ENCODE measurements at regions not wholly inside any gene's neighbourhood (a gene's known extent, or its start where the extent isn't known, plus 50 kb on each side); places are given as distances from the start of the nearest gene placed in this dataset.

DNA sequence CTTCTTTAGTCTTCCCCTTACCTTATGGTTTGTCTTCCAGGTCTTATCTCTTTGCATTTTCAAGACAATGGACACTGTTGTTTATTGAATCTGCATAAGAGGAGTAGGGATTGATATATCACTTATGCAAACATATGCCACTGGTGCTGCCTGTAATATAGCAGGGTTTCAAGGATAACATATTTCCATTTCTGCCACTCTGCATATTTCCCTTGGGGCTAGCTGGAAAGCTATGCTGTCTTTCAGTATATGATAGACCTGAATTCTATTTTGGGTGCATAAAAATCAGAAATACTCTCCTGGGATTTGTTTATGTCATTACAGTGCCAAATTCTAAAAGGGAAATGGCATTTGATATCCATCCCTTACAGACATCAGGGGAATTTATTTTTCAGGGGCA is 400.2 kb downstream of the TLR4 start (continued):
- TF ChIP-seq, protein P1, sequence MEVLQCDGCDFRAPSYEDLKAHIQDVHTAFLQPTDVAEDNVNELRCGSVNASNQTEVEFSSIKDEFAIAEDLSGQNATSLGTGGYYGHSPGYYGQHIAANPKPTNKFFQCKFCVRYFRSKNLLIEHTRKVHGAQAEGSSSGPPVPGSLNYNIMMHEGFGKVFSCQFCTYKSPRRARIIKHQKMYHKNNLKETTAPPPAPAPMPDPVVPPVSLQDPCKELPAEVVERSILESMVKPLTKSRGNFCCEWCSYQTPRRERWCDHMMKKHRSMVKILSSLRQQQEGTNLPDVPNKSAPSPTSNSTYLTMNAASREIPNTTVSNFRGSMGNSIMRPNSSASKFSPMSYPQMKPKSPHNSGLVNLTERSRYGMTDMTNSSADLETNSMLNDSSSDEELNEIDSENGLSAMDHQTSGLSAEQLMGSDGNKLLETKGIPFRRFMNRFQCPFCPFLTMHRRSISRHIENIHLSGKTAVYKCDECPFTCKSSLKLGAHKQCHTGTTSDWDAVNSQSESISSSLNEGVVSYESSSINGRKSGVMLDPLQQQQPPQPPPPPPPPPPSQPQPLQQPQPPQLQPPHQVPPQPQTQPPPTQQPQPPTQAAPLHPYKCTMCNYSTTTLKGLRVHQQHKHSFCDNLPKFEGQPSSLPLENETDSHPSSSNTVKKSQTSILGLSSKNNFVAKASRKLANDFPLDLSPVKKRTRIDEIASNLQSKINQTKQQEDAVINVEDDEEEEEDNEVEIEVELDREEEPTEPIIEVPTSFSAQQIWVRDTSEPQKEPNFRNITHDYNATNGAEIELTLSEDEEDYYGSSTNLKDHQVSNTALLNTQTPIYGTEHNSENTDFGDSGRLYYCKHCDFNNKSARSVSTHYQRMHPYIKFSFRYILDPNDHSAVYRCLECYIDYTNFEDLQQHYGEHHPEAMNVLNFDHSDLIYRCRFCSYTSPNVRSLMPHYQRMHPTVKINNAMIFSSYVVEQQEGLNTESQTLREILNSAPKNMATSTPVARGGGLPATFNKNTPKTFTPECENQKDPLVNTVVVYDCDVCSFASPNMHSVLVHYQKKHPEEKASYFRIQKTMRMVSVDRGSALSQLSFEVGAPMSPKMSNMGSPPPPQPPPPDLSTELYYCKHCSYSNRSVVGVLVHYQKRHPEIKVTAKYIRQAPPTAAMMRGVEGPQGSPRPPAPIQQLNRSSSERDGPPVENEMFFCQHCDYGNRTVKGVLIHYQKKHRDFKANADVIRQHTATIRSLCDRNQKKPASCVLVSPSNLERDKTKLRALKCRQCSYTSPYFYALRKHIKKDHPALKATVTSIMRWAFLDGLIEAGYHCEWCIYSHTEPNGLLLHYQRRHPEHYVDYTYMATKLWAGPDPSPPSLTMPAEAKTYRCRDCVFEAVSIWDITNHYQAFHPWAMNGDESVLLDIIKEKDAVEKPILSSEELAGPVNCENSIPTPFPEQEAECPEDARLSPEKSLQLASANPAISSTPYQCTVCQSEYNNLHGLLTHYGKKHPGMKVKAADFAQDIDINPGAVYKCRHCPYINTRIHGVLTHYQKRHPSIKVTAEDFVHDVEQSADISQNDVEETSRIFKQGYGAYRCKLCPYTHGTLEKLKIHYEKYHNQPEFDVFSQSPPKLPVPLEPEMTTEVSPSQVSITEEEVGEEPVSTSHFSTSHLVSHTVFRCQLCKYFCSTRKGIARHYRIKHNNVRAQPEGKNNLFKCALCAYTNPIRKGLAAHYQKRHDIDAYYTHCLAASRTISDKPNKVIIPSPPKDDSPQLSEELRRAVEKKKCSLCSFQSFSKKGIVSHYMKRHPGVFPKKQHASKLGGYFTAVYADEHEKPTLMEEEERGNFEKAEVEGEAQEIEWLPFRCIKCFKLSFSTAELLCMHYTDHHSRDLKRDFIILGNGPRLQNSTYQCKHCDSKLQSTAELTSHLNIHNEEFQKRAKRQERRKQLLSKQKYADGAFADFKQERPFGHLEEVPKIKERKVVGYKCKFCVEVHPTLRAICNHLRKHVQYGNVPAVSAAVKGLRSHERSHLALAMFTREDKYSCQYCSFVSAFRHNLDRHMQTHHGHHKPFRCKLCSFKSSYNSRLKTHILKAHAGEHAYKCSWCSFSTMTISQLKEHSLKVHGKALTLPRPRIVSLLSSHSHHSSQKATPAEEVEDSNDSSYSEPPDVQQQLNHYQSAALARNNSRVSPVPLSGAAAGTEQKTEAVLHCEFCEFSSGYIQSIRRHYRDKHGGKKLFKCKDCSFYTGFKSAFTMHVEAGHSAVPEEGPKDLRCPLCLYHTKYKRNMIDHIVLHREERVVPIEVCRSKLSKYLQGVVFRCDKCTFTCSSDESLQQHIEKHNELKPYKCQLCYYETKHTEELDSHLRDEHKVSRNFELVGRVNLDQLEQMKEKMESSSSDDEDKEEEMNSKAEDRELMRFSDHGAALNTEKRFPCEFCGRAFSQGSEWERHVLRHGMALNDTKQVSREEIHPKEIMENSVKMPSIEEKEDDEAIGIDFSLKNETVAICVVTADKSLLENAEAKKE (CRISPR knock-in tag; IDR thresholded peaks at IDR 0.05) = no peak
- TF ChIP-seq STAT1 (IDR thresholded peaks at IDR 0.05; ENCODE audit: unreplicated experiment) = no peak
- no peak for TF ChIP-seq ZNF331 (CRISPR knock-in tag; IDR thresholded peaks at IDR 0.05; ENCODE audit: low read depth)
- TF ChIP-seq, protein P2, sequence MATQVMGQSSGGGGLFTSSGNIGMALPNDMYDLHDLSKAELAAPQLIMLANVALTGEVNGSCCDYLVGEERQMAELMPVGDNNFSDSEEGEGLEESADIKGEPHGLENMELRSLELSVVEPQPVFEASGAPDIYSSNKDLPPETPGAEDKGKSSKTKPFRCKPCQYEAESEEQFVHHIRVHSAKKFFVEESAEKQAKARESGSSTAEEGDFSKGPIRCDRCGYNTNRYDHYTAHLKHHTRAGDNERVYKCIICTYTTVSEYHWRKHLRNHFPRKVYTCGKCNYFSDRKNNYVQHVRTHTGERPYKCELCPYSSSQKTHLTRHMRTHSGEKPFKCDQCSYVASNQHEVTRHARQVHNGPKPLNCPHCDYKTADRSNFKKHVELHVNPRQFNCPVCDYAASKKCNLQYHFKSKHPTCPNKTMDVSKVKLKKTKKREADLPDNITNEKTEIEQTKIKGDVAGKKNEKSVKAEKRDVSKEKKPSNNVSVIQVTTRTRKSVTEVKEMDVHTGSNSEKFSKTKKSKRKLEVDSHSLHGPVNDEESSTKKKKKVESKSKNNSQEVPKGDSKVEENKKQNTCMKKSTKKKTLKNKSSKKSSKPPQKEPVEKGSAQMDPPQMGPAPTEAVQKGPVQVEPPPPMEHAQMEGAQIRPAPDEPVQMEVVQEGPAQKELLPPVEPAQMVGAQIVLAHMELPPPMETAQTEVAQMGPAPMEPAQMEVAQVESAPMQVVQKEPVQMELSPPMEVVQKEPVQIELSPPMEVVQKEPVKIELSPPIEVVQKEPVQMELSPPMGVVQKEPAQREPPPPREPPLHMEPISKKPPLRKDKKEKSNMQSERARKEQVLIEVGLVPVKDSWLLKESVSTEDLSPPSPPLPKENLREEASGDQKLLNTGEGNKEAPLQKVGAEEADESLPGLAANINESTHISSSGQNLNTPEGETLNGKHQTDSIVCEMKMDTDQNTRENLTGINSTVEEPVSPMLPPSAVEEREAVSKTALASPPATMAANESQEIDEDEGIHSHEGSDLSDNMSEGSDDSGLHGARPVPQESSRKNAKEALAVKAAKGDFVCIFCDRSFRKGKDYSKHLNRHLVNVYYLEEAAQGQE (IDR thresholded peaks at IDR 0.05; ENCODE audit: unreplicated experiment) = no peak
- TF ChIP-seq, protein P3, sequence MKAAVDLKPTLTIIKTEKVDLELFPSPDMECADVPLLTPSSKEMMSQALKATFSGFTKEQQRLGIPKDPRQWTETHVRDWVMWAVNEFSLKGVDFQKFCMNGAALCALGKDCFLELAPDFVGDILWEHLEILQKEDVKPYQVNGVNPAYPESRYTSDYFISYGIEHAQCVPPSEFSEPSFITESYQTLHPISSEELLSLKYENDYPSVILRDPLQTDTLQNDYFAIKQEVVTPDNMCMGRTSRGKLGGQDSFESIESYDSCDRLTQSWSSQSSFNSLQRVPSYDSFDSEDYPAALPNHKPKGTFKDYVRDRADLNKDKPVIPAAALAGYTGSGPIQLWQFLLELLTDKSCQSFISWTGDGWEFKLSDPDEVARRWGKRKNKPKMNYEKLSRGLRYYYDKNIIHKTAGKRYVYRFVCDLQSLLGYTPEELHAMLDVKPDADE (IDR thresholded peaks at IDR 0.05) = no peak
- TF ChIP-seq POLR2AphosphoS5 (IDR thresholded peaks at IDR 0.05; ENCODE audit: low read depth) = no peak
- no peak for TF ChIP-seq CREB1 (CRISPR knock-in tag; IDR thresholded peaks at IDR 0.05; ENCODE audit: low read depth)
- no peak for TF ChIP-seq ZNF114 (CRISPR knock-in tag; IDR thresholded peaks at IDR 0.05)

Data from GM23338 (cell line).